Endothelial cell of umbilical vein (primary cell): ENCODE measurements at regions not wholly inside any gene's neighbourhood (a gene's known extent, or its start where the extent isn't known, plus 50 kb on each side); places are given as distances from the start of the nearest gene placed in this dataset.
"Not testable (repeated sequence)": the region's sequence is repeated elsewhere in the genome, so short reads cannot be mapped to it uniquely, and the experiment has no call there.

Experiments used
- BruUV-seq: library from RNA; stranded (reverse); fragments of 400-500 nt; replicated peaks from 2 replicates; lab custom pipeline; 2021; lab: Mats Ljungman, UMichigan
- CTCF ChIA-PET: fragments of 300-600, 350-600 bp; sonication (Branson Sonifier 250); formaldehyde crosslinking; loops from one replicate; lab custom pipeline; 2021; ENCODE audit warnings: antibody characterized with exemption, inconsistent platforms; lab: Charles Lee
- POLR2A ChIA-PET: fragments of 300-600, 350-600 bp; sonication (Branson Sonifier 250); formaldehyde crosslinking; loops from one replicate; lab custom pipeline; 2021; ENCODE audit warnings: antibody characterized with exemption, inconsistent platforms; lab: Charles Lee
- DNase-seq: peaks from one replicate; pipeline ENCODE4 v3.0.0-alpha.2; 2011; ENCODE audit warnings: low read depth, low spot score
- FAIRE-seq: peaks from 2 replicates; lab custom pipeline; 2011; peaks lifted over from hg19 to GRCh38; lab: Jason Lieb, UNC
- H2AFZ ChIP-seq: 2 replicates; pipeline ENCODE4 v1.6.0; 2012; ENCODE audit warnings: low read depth, low read length, control low read depth, inconsistent platforms
- H3K27ac ChIP-seq: 2 replicates; pipeline ENCODE4 v1.5.1; 2011; ENCODE audit warnings: low read depth, mild to moderate bottlenecking, control low read depth, low read length, moderate library complexity; ENCODE audit not compliant: insufficient read depth
- H3K27me3 ChIP-seq, 2 experiments: 2 replicates each; pipeline versions ENCODE4 v1.6.0 to v1.6.1; 2011; ENCODE audit warnings: low read length in 2 of 2, mixed read lengths in 1 of 2; ENCODE audit not compliant: control insufficient read depth in 2 of 2, insufficient read depth in 2 of 2
- H3K36me3 ChIP-seq, 2 experiments: 2 replicates in 1 of 2; 3 replicates in 1 of 2; pipeline ENCODE4 v1.5.1; 2011; ENCODE audit warnings: low read length in 2 of 2, mild to moderate bottlenecking in 1 of 2, moderate library complexity in 1 of 2; ENCODE audit not compliant: control insufficient read depth in 2 of 2, insufficient read depth in 2 of 2; ENCODE audit errors: extremely low read depth in 1 of 2
- H3K4me1 ChIP-seq: 3 replicates; pipeline ENCODE4 v1.5.1; 2011; ENCODE audit warnings: mild to moderate bottlenecking, low read length; ENCODE audit not compliant: control insufficient read depth, insufficient read depth; ENCODE audit errors: extremely low read depth
- H3K4me2 ChIP-seq: 2 replicates; pipeline ENCODE4 v1.6.1; 2011; ENCODE audit warnings: low read length, control low read depth, mixed read lengths; ENCODE audit not compliant: insufficient read depth
- H3K4me3 ChIP-seq, 3 experiments: fragments of 200-600 bp in 1 of 3; sonication (generic), shearing (Covaris generic) in 1 of 3; replicated peaks in 1 of 3; 2 replicates each; pipeline ENCODE4 v1.5.1; 2011 to 2016; ENCODE audit warnings: control low read depth in 3 of 3, low read length in 3 of 3, mild to moderate bottlenecking in 2 of 3, inconsistent platforms in 1 of 3, low read depth in 1 of 3, moderate library complexity in 1 of 3; ENCODE audit not compliant: insufficient read depth in 1 of 3
- H3K79me2 ChIP-seq: 2 replicates; pipeline ENCODE4 v1.6.0; 2012; ENCODE audit warnings: low read length, inconsistent platforms; ENCODE audit not compliant: control insufficient read depth, insufficient read depth
- H3K9ac ChIP-seq: replicated peaks from 2 replicates; pipeline ENCODE3; 2011; ENCODE audit warnings: low read length, control low read depth; ENCODE audit not compliant: insufficient read depth; ENCODE audit errors: extremely low read depth
- H3K9me1 ChIP-seq: replicated peaks from 3 replicates; pipeline ENCODE4 v1.6.0; 2011; ENCODE audit warnings: mild to moderate bottlenecking, low read length; ENCODE audit not compliant: control insufficient read depth, insufficient read depth; ENCODE audit errors: extremely low read depth
- H3K9me3 ChIP-seq: replicated peaks from 2 replicates; pipeline ENCODE4 v1.5.1; 2012; ENCODE audit warnings: low read length, inconsistent platforms; ENCODE audit not compliant: control insufficient read depth, insufficient read depth
- H4K20me1 ChIP-seq: replicated peaks from 2 replicates; pipeline ENCODE3; 2011; ENCODE audit warnings: mild to moderate bottlenecking, low read length; ENCODE audit not compliant: control insufficient read depth, insufficient read depth; ENCODE audit errors: extremely low read depth
- EZH2 ChIP-seq: IDR thresholded peaks from 2 replicates; pipeline ENCODE4 v1.6.1; 2012; ENCODE audit warnings: borderline replicate concordance, low read depth, mild to moderate bottlenecking, moderate library complexity, low read length, inconsistent platforms; ENCODE audit not compliant: severe bottlenecking
- FOS ChIP-seq: IDR thresholded peaks from 2 replicates; pipeline ENCODE4 v1.6.1; 2011; ENCODE audit warnings: mild to moderate bottlenecking, low read length, moderate library complexity, borderline replicate concordance; ENCODE audit not compliant: insufficient read depth
- GATA2 ChIP-seq: IDR thresholded peaks from 2 replicates; pipeline ENCODE4 v1.7.0; 2011; ENCODE audit warnings: low read depth, mild to moderate bottlenecking, moderate library complexity, mixed read lengths, low read length; ENCODE audit not compliant: insufficient read length, insufficient read depth
- JUN ChIP-seq: IDR thresholded peaks from 2 replicates; pipeline ENCODE4 v1.6.1; 2011; ENCODE audit warnings: borderline replicate concordance, low read depth; ENCODE audit not compliant: insufficient read length, insufficient read depth
- MYC ChIP-seq: IDR thresholded peaks from one replicate; pipeline ENCODE4 v1.6.1; 2011; ENCODE audit warnings: mild to moderate bottlenecking, low read depth, low read length
- POLR2A ChIP-seq: IDR thresholded peaks from 2 replicates; pipeline ENCODE4 v1.6.1; 2012; ENCODE audit warnings: low read depth, mild to moderate bottlenecking, control low read depth, low read length
- POLR2AphosphoS5 ChIP-seq: IDR thresholded peaks from 2 replicates; pipeline ENCODE4 v1.6.1; 2012; ENCODE audit warnings: low read depth, mild to moderate bottlenecking, control low read depth, low read length, moderate library complexity; ENCODE audit not compliant: insufficient read depth
- dilution Hi-C: fragments of 300-500 bp; cut with MboI; formaldehyde crosslinking; loops from one replicate; pipeline ENCODE4 v1.15.0; 2019; ENCODE audit warnings: low sequenced_read_pairs; ENCODE audit not compliant: extremely low pct_ligation_motif_present
- intact Hi-C: fragments of 100-400 bp; cut with micrococcal nuclease; formaldehyde crosslinking; loops from one replicate; pipeline ENCODE4 v1.10.0; 2022
- TF ChIP-seq, protein P1 (sequence below): IDR thresholded peaks from 2 replicates; pipeline ENCODE4 v1.6.1; 2011; ENCODE audit not compliant: insufficient read depth, insufficient read length
- TF ChIP-seq, protein P2 (sequence below), 2 donors: IDR thresholded peaks; 1 replicate in 1 of 2; 2 replicates in 1 of 2; pipeline ENCODE4 v1.5.1; 2011; ENCODE audit warnings: low read length in 2 of 2, mild to moderate bottlenecking in 2 of 2, moderate library complexity in 2 of 2, control low read depth in 1 of 2, inconsistent platforms in 1 of 2, low read depth in 1 of 2; ENCODE audit not compliant: insufficient read depth in 1 of 2; ENCODE audit errors: extremely low read depth in 1 of 2

GRCh38 chr3:145457825-145458552, 703.0 kb downstream of the PLOD2 start:
- Histone ChIP-seq H3K4me2 (no peak overlapping the region), H3K36me3 (no peaks in the 10 kb centered on the region), H2AFZ (no peak overlapping the region), H3K9me1 (no peaks in the 10 kb centered on the region), H3K4me3 (no peak overlapping the region), H3K27ac (no peak overlapping the region), H3K9ac (no peak overlapping the region), H3K4me1 (no peaks in the 10 kb centered on the region), H3K79me2 (no peaks in the 10 kb centered on the region), H4K20me1 (no peaks in the 10 kb centered on the region), H3K27me3 (no peaks in the 10 kb centered on the region), H3K9me3 (no peaks in the 10 kb centered on the region)
- dilution Hi-C loops: no loop called here
- ChIA-PET CTCF (interaction anchor here (1.0 to 1.3 kb wide), 2 partner anchors 16 to 31 kb away, joined by 3 read pairs; no protein-coding TSS in a partner anchor), POLR2A (no interaction called here)
- TF ChIP-seq, protein P1, sequence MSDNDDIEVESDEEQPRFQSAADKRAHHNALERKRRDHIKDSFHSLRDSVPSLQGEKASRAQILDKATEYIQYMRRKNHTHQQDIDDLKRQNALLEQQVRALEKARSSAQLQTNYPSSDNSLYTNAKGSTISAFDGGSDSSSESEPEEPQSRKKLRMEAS: no peak
- TF ChIP-seq GATA2: no peak
- TF ChIP-seq, protein P2, sequence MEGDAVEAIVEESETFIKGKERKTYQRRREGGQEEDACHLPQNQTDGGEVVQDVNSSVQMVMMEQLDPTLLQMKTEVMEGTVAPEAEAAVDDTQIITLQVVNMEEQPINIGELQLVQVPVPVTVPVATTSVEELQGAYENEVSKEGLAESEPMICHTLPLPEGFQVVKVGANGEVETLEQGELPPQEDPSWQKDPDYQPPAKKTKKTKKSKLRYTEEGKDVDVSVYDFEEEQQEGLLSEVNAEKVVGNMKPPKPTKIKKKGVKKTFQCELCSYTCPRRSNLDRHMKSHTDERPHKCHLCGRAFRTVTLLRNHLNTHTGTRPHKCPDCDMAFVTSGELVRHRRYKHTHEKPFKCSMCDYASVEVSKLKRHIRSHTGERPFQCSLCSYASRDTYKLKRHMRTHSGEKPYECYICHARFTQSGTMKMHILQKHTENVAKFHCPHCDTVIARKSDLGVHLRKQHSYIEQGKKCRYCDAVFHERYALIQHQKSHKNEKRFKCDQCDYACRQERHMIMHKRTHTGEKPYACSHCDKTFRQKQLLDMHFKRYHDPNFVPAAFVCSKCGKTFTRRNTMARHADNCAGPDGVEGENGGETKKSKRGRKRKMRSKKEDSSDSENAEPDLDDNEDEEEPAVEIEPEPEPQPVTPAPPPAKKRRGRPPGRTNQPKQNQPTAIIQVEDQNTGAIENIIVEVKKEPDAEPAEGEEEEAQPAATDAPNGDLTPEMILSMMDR (IDR thresholded peaks at IDR 0.05; ENCODE audit: extremely low read depth in 1 of 2, insufficient read depth in 1 of 2, low read depth in 1 of 2, low read length in 2 of 2): no peak
- no peak for TF ChIP-seq FOS
- no peak for TF ChIP-seq JUN
- TF ChIP-seq EZH2: no peak
- no peak for TF ChIP-seq POLR2A
- no peak for TF ChIP-seq POLR2AphosphoS5
- TF ChIP-seq MYC: no peak
- BruUV-seq: no TSS peak
- no peak for FAIRE-seq
- intact Hi-C loops: no loop called here
- no peak for DNase-seq

DNA sequence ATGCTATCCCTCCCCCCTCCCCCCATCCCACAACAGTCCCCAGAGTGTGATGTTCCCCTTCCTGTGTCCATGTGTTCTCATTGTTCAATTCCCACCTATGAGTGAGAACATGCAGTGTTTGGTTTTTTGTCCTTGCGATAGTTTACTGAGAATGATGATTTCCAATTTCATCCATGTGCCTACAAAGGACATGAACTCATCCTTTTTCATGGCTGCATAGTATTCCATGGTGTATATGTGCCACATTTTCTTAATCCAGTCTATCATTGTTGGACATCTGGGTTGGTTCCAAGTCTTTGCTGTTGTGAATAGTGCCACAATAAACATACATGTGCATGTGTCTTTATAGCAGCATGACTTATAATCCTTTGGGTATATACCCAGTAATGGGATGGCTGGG, 701.3 kb downstream of the PLOD2 start:
- H3K36me3 ChIP-seq, H4K20me1 ChIP-seq, BruUV-seq, H3K9me1 ChIP-seq, H3K27me3 ChIP-seq, H3K9ac ChIP-seq, CTCF ChIA-PET, H3K27ac ChIP-seq, FAIRE-seq, H3K9me3 ChIP-seq, H3K79me2 ChIP-seq, H3K4me1 ChIP-seq, intact Hi-C loops, H3K4me3 ChIP-seq, POLR2A ChIA-PET, DNase-seq, H2AFZ ChIP-seq, dilution Hi-C loops, H3K4me2 ChIP-seq: not testable (repeated sequence)
